HG03135 (cell line): ENCODE measurements at regions not wholly inside any gene's neighbourhood (a gene's known extent, or its start where the extent isn't known, plus 50 kb on each side); places are given as distances from the start of the nearest gene placed in this dataset.

Source experiments
- ATAC-seq: cut with Tn5 transposase; IDR thresholded peaks from one replicate; pipeline ENCODE4 v1.9.1; 2021; ENCODE audit warnings: mild to moderate bottlenecking, moderate library complexity; ENCODE audit not compliant: unreplicated experiment

DNA sequence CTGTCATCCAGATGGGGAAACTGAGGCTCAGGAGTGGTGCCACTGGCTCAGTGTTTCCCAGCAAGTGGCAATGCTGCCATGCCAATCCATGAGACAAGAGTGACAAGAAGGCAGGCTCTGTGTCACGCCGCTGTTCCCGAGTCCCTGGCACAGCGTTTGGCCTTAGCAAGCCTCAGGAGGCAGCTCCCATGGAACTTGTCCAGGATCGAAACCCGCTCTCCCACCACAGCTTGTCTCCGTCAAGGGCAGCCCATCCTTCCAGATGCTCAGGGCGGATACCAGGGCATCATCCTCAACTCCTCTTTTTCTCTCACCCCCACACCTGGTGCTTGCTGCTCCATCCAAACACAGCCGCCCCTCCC, 110.6 kb upstream of the PTPN1 start:
- no peak for ATAC-seq

DNA sequence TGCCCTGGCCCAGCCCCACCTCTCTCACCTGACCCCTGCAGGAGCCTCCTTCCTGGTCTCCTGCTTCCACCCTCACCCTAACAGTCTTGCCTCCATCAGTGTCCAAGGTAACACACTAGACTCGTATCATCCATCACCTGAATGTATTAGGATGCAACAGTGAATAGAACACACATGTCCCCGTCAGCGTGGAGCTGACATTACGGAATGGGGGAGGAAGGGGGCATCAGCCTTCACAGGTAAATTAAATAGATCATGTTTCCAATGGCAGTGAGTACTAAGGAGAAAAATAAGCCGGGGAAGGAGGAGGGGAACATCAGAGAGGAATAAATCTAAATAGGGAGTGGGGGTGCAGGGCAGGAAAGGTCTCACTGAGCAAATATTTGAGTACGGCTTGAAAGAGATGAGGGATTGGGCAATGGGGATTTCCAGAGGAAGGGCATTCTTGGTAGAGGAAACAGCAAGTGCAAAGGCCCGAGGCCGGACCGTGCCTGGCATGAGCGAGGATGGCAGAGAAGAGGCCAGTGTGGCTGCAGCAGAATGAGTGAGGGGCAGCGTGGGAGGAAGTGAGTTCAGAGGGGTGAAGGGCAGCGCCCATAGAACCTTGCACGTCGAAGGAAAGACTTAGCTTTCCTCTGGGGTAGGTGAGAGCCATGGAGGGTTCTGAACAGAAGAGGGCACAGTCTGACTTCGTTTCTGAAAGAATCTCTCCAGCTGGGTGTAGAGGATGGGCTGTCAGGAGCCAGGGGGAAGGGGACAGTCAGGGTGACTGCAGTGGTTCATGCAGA, 110.1 kb upstream of the PTPN1 start:
- no peak for ATAC-seq

DNA sequence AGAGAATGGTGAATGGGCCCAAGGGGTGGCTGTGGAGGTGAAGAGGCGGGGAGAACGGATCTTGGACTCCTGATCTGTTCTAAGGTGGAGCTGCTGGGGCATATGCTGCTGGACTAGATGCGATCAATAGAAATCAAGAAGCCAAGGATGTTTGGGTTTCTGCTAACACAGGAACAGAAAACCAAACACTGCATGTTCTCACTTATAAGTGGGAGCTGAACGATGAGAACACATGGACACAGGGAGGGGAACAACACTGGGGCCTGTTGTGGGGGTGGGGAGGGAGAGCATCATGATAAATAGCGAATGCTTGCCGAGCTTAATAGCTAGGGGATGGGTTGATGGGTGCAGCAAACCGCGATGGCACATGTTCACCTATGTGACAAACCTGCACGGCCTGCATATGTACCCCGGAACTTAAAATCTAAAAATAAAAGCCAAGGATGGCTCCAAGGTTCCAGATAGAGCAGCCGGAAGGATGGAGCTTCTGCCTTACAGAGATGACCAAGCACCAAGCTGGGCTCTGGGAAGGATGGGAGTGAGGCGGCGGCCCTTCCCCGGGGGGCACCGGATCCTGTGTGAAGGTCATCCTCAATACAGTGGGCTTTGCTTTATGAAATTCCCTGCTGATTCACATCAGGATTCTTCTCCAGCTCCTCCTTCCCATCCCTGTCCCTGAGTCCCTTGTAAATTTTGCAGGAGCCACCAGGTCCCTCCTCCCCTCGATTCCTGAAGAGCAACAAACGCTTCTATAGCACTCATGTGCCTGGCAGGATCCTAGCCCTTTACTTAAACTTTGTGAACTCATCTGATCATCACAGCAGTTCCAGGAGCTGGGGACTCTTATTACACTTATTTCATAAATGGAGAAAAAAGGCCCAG, 109.2 kb upstream of the PTPN1 start:
- no peak for ATAC-seq

DNA sequence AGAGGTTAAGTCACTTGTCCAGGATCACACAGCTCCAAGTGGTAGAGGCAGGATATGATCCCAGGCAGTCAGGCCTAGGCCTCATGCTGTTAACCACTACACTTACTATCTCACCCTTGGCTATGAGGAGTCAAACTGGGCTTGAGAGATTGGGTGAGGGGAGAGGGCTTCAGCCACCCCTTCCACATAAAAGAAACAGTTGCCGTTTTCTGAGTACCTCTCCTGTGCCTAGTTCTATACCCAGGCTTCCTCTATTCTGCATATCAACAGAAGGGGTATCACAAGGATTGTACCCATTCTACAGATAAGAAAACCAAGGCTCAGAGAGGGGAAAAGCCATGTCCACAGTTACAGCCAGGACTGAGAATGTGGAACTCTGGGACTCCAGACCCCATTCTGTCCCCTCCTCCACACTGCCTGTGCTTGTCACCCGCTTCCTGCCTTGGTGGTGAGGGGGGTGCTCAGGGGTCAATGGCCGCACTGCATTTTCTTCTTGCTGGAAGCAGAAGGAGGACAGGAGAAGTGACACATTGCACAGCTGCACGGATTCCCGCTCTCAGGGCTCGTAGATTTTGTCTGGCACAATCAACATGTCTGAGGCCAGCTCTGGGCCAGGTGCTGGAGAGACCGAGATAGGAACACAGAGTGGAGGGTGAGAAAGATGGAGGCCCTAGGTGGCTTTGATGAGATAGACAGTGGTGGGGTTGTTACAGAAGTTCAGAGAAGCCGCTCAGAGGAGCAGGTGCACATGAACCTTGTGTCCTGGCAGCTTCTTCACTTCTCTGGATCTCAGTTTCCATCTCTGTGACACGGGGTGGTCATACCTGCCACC, 108.4 kb upstream of the PTPN1 start:
- no peak for ATAC-seq

DNA sequence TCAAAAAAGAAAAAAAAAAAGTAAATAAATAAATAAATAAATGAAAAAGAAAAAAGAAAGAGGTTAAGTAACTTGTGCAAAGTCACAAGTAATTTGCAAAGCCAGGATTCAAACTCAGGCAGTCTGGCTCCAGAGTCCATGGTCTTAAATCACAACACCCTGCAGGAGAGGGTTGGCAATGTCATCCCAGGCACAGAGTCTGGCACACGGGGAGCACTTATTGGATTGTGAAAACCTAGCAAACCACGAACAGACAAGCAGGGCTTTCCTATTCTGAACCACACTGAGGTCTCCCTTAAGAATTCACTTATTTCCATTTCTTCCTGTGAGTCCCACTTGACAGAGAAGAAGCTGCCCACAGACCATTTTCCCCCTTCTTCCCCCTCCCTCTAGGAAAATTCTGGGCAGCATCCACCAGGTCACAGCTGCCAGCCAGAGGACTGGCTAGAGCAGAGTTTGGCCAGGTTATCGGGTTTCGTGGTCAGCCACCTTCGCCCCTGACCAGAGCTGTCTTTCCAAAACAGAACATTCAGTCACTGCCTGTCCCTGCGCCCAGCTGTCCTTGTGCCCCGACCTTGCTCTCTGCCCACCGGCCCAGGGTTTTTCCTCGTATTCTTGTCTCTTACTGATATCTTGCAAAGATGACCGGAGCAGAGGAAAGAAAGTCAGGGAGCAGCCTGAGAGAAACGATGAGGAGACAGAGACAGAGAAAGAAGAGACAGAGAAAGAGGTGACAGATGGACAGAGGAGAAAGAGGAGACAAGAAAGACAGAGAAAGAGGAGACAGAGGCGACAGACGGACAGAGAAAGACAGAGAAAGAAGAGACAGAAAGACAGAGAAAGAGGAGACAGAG, 106.4 kb upstream of the PTPN1 start:
- ATAC-seq, result no peak

DNA sequence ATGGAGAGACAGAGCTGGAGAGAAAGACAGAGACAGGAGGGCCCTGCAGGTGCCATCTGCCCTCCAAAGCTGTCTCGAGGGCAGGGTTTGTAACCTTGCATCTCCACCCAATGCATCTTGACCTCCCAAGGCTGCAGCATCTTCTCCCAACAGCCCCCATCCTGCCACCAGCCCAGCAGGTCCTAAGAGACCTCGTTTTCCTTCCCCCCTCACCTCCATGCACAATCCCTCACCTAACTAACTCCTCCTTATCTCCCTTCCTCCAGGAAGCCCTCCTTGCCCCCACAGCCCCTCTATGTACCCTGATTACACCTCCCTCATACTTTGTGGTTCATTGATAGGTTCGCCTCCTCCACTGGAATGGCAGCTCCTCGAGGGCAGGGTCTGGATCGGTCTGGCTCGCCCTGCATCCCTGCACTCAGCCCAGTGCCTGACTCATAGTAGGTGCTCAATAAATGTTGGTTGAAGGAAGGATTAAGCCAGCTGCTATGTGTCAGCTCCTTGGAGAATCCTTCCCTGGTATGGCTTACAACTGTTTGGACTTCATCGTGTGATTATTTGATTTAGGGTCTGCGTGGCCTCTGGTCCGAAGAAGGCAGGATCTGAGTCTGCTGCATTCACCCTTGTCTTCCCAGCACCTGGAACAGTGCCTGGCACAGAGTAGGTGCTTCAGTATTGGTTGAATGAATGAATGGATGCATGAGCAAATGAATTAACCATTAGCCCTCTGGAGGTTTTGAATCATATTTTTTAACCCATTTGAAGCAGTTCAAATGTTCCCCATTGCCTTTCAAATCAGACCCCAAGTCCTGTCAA, 105.6 kb upstream of the PTPN1 start:
- ATAC-seq, result no peak

DNA sequence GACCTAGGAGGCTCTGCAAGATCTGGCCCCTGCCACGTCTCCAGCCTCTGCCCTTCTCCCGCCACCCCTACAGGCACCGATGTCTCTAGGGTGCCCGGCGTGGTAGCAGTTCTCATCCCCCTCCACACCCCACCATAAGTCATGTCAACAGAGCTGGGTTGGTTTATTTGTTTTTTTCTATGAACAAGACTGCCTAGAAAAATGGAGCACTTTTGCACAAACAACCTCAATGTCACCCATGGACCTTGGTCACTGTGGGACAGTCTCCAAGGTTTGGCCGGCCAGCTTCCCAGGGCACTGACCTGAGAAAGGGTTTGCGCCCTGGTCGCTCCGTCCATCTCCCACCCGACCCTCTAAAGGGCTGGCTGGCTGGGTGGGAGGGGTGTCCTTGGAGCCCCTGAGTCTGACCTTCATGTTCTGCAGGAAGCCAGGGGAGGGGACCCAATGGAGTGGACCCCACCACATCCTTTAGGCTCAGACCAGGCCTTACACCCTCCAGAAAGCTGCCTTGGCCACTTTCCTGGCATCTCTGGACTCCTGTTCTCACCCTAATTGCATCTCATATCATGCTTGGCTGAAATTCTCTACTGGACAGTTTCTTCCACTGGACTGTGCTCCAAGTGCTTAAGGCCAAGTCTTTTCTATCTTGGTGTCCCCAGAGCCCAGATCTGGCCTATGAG, 104.8 kb upstream of the PTPN1 start:
- ATAC-seq, result no peak

DNA sequence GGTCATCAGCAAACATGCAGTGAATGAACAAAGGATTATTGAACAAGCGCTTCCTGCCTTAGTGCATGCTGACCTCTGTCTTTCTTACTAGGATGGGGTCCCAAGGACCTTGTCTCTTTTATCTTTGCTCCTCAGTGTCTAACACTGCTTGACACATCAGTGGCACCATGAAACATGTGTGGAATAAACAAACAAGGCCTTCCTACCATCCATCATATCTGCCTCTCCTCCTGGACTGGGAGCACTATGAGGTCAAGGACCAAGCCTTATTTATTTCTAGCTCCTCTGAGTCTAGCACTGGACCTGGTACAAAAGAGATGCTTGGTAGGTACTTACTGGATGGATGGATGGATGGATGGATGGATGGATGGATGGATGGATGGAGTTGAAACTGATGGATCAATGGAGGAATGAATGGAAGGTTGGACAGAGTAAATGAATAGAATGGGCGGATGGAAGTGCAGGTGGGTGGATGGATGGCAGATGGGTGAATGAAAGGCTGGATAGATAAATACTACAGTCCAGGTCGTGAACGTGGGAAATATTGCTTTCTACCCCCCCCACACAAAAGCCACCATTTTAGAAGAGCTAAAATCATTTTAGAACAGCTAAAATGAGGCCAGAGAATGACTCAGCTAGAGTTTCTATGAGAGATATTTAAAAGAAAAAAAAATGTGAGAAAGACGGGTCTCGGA, 104.1 kb upstream of the PTPN1 start:
- no peak for ATAC-seq

DNA sequence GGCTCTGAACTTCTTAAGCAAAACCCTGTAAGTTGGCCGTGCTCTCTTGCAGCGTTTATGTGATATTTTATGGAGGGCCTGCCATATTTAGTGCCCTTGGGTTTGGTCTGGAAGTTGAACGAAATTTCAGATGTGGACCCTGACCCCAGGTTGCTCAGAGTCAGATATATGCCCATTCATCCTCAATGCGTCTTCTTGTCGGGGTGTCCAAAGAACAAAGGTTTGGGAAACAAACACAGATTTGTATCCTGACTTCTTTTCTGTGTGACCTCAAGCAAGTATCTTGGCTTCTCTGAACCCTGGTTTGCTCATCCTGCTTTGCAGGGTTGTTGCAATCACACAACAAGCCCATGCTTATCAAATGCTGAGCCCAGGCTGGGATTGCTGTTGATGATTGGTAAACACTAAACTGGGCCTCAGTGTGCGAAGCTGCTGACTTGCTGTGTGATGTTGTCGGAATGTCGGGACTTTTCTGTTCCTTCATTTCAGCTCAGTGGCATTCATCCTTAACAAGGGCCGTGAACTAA, 103.5 kb upstream of the PTPN1 start:
- no peak for ATAC-seq

DNA sequence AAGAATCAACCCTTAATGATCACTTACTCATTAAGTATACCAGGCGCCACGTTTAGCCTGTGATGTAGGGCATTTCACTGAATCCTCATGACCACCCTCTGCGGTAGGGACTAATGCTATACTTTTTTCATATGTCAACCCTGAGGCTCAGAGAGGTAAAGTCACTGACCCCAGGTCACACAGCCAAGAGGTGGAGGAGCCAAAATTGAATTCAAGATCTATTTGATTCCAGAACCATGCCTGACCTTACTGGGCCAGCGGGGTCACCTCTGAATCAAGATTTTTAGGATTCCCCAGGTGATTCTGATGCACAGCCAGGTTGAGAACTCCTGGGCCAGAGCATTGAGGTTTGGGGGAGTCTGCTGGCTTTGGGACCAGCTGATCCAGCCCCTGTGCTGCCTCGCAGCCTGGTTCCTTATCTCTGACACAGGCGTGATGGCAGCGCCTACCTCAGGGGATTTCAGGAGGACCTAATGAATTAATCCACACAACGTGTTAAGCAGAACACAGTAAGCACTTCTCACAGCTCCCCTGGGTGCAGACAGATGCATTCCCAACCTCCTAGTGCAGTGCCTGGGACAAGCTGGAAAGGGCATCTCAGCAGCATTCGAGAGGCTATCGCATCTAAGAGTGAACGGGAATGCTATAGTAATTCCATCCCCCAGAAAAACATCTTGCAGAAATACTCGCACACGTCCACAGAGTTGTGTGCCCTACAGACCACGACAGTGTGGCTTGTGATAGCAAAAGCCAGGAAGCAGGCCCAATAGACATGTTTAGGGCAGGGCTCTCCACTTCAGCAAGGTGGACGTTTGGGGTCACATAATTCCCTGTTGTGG, 101.4 kb upstream of the PTPN1 start:
- no peak for ATAC-seq

DNA sequence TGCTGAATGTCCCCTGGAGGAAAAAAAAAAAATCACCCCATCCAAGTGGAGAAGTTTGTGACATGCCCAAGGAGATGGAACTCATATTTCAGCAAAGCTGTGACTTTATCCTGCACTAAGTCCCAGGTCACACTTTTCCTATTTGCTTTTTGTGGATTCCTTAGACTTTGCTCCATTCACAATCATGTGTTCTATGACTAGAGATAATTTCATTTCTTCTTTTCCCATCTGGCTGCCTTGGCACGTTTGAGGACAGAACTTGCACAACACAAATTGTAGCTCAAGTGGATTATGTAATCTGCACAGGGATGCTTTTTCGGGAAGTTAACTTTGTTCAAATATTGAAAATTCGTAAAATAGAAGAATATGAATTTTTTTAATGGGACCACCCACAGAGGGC, 100.7 kb upstream of the PTPN1 start:
- no peak for ATAC-seq

DNA sequence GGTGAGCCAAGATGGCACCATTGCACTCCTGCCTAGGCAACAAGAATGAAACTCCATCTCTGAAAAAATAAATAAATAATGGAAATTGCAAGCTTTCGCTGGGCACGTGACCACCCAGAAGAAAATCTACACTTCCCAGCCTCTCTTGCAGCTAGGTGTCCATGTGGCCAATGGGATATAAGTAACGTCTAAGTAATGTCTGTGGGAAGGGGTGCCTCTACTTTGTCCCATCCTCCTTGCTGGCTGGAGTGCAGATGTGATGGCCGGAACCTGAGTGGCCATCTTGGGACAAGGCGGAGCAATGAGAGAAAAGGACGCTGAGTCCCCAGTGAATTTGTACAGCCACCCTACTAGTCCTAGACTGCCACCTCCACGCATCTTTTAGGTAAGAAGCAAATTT, 99.8 kb upstream of the PTPN1 start:
- no peak for ATAC-seq

DNA sequence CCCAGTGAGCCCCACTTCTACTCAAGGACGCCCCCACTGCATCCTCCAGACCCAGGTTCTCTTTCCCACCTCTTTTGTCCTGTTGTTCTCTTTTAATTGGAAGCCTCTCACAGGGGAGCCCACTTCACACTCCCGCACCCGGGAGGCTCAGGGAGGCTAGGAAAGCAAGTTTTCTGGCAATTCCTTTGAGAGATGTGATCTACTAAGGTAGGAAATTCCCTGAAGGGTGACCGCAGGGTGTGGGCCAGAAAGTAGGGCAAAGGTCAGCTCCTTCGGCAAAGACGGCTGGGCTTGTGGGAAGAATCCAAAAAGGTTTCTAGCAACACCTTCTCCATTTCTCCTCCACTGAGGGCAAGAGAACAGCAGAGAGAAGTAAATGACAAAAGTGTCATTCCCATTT, 98.1 kb upstream of the PTPN1 start:
- no peak for ATAC-seq

DNA sequence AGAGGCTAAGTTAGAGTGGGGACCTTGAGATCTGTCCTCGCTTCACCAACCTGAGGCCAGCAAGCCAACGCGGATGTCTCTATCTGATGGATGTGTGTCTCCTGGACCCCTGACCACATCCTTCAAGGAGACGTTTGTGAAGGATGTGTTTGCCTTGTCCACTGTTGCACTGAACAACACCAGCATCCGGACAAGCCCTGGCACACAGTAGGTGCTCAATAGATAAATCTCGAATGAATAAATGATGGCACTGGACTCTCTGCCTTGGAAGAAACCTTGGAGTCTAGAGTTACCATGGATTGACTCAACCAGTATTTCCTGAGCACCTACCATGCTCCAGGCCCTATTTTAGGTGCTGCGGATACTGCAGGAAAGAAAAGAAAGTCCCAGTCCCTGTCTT, 97.7 kb upstream of the PTPN1 start:
- ATAC-seq, result no peak

DNA sequence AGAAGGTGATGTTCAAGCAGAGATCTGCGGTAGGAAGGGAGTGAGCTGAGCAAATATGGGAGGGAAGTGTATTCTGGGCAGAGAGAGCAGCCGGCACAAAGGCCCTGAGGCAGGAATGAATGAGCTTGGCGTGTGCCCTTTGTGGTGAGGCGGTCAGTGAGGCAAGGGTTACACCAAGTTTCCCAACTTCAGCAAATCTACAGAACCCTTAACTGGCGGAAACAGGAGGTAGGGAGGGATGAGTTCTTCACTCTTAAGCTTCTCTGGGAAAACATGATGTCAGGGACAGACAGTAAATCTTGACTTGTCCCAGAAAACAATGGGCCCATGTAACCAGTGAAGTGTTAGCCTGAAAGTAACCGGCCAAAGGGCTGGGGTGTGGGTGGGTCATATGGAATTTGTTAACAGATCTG, 97.1 kb upstream of the PTPN1 start:
- no peak for ATAC-seq

DNA sequence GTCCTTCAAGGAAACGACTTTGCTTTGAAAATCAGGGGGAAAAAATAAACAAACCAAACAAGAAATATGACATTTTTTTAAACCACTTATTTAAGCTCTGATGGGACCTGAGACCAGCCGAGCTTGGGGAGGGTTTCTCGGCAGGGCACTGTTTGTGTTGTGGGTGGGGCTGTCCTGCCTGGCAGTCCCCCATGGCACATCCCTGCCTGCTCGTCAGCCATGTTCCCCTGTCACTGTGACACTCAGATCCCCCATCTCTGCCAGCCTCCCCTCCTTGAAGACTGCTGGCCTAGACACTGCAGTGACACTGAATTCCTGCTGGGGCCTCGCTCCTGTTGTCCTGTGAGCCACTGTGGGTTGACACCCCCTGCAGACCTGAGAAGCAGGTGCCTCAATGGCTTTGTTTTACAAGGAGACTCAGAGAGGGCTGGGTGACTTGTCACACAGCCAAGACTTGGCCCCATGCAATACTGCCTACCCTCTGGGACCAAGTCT, 95.1 kb upstream of the PTPN1 start:
- ATAC-seq, result no peak
